ENCODE measurements at regions not wholly inside any gene's neighbourhood (a gene's known extent, or its start where the extent isn't known, plus 50 kb on each side); places are given as distances from the start of the nearest gene placed in this dataset.
"Not testable (repeated sequence)": the region's sequence is repeated elsewhere in the genome, so short reads cannot be mapped to it uniquely, and the experiment has no call there.

- no peaks in the 10 kb centered on the region for H3K36me3 Mint-ChIP-seq (ENCODE audit: low read depth)
- no peak overlapping the region for H3K4me3 Mint-ChIP-seq (ENCODE audit: unreplicated experiment)
- H3K4me1 Mint-ChIP-seq (ENCODE audit: low read depth) = peaks cover 3% of the 10 kb centered on the region
- no peak overlapping the region for H3K27ac Mint-ChIP-seq (ENCODE audit: unreplicated experiment)
- H3K9me3 Mint-ChIP-seq (ENCODE audit: low read depth) = no peaks in the 10 kb centered on the region
- TF ChIP-seq CTCF (IDR thresholded peaks at IDR 0.05) = no peak
- DNase-seq (ENCODE audit: low spot score) = no peak
- H3K27me3 Mint-ChIP-seq (ENCODE audit: low read depth) = peaks cover 17% of the 10 kb centered on the region
Observed at GRCh38 chr2:82993609-82994008, 1465.5 kb downstream of the SUCLG1 start.

- H3K27me3 Mint-ChIP-seq (ENCODE audit: low read depth) = peaks cover 17% of the 10 kb centered on the region
- no peak overlapping the region for H3K27ac Mint-ChIP-seq (ENCODE audit: unreplicated experiment)
- no peaks in the 10 kb centered on the region for H3K9me3 Mint-ChIP-seq (ENCODE audit: low read depth)
- peaks cover 3% of the 10 kb centered on the region for H3K4me1 Mint-ChIP-seq (ENCODE audit: low read depth)
- no peak for DNase-seq (ENCODE audit: low spot score)
- H3K36me3 Mint-ChIP-seq (ENCODE audit: low read depth) = no peaks in the 10 kb centered on the region
- no peak overlapping the region for H3K4me3 Mint-ChIP-seq (ENCODE audit: unreplicated experiment)
- TF ChIP-seq CTCF (IDR thresholded peaks at IDR 0.05) = no peak
Observed at GRCh38 chr2:82992968-82993367, 1466.1 kb downstream of the SUCLG1 start.

GRCh38 chr2:82987706-82988105 is 1471.4 kb downstream of the SUCLG1 start:
- not testable (repeated sequence) for H3K27ac Mint-ChIP-seq (ENCODE audit: unreplicated experiment); H3K4me1 Mint-ChIP-seq (ENCODE audit: low read depth); H3K9me3 Mint-ChIP-seq (ENCODE audit: low read depth); H3K4me3 Mint-ChIP-seq (ENCODE audit: unreplicated experiment); H3K36me3 Mint-ChIP-seq (ENCODE audit: low read depth); DNase-seq (ENCODE audit: low spot score)
- peaks cover 14% of the 10 kb centered on the region for H3K27me3 Mint-ChIP-seq (ENCODE audit: low read depth)

GRCh38 chr2:82986899-82987298 is 1472.2 kb downstream of the SUCLG1 start:
- Mint-ChIP-seq H3K27ac (ENCODE audit: unreplicated experiment) (no peak overlapping the region), H3K4me1 (ENCODE audit: low read depth) (no peaks in the 10 kb centered on the region), H3K9me3 (ENCODE audit: low read depth) (peaks cover 5% of the 10 kb centered on the region), H3K4me3 (ENCODE audit: unreplicated experiment) (no peak overlapping the region), H3K36me3 (ENCODE audit: low read depth) (no peaks in the 10 kb centered on the region), H3K27me3 (ENCODE audit: low read depth) (peaks cover 9% of the 10 kb centered on the region)
- no peak for DNase-seq (ENCODE audit: low spot score)
- no peak for TF ChIP-seq CTCF (IDR thresholded peaks at IDR 0.05)

GRCh38 chr2:82985572-82986197 is 1473.4 kb downstream of the SUCLG1 start:
- H3K36me3 Mint-ChIP-seq (ENCODE audit: low read depth) = no peaks in the 10 kb centered on the region
- H3K9me3 Mint-ChIP-seq (ENCODE audit: low read depth) = peaks cover 6% of the 10 kb centered on the region
- H3K4me1 Mint-ChIP-seq (ENCODE audit: low read depth) = no peaks in the 10 kb centered on the region

More at GRCh38 chr2:82985572-82986197, 1473.4 kb downstream of the SUCLG1 start:
- TF ChIP-seq CTCF (IDR thresholded peaks at IDR 0.05) = no peak
- no peak overlapping the region for H3K4me3 Mint-ChIP-seq (ENCODE audit: unreplicated experiment)
- peak; percentile 78 for DNase-seq (ENCODE audit: low spot score)
- peaks cover 5% of the 10 kb centered on the region for H3K27me3 Mint-ChIP-seq (ENCODE audit: low read depth)
- no peak overlapping the region for H3K27ac Mint-ChIP-seq (ENCODE audit: unreplicated experiment)

Measured in chondrocyte (in vitro differentiated cells).